IMR-90 (cell line): ENCODE measurements at regions not wholly inside any gene's neighbourhood (a gene's known extent, or its start where the extent isn't known, plus 50 kb on each side); places are given as distances from the start of the nearest gene placed in this dataset.

ENCODE experiments used
- ATAC-seq: fragments of 200-7000 bp; cut with Tn5 transposase; 2 replicates; pipeline ENCODE4 v1.9.1; 2020; ENCODE audit warnings: low read depth, mild to moderate bottlenecking, moderate library complexity
- BruUV-seq: library from RNA; stranded (reverse); fragments of 400-500 nt; replicated peaks from 2 replicates; lab custom pipeline; 2021; lab: Mats Ljungman, UMichigan
- CTCF ChIA-PET: fragments of 300-600 bp; formaldehyde crosslinking; extraction: SDS; loops from one replicate; lab custom pipeline; 2021; ENCODE audit warnings: antibody characterized with exemption; lab: Yijun Ruan, JAX
- POLR2A ChIA-PET: fragments of 300-600 bp; sonication (Branson Sonifier 250); formaldehyde crosslinking; loops from one replicate; lab custom pipeline; 2022; ENCODE audit warnings: antibody characterized with exemption; ENCODE audit not compliant: unreplicated experiment; lab: Charles Lee
- DNase-seq: peaks from one replicate; pipeline ENCODE4 v3.0.0; 2013
- H2AFZ ChIP-seq: replicated peaks from 2 replicates; pipeline ENCODE3; 2013; ENCODE audit warnings: low read length, mild to moderate bottlenecking; ENCODE audit not compliant: poor library complexity
- H2AK5ac ChIP-seq: 2 replicates; pipeline ENCODE4 v1.6.1; 2013; ENCODE audit warnings: low read depth, low read length, inconsistent platforms
- H2AK9ac ChIP-seq: replicated peaks from 2 replicates; pipeline ENCODE3; 2013; ENCODE audit warnings: mild to moderate bottlenecking, low read depth, low read length, moderate library complexity; ENCODE audit not compliant: poor library complexity
- H2BK120ac ChIP-seq: 2 replicates; pipeline ENCODE4 v1.6.1; 2013; ENCODE audit warnings: low read depth, low read length, inconsistent platforms
- H2BK15ac ChIP-seq: 3 replicates; pipeline ENCODE4 v1.6.1; 2013; ENCODE audit warnings: low read depth, low read length, inconsistent platforms
- H2BK20ac ChIP-seq: 2 replicates; pipeline ENCODE4 v1.6.1; 2013; ENCODE audit warnings: low read depth, mild to moderate bottlenecking, inconsistent platforms, low read length, moderate library complexity
- H2BK5ac ChIP-seq: 2 replicates; pipeline ENCODE4 v1.6.1; 2013; ENCODE audit warnings: mild to moderate bottlenecking, low read depth, low read length, inconsistent platforms; ENCODE audit not compliant: poor library complexity, severe bottlenecking
- H3K14ac ChIP-seq: replicated peaks from 2 replicates; pipeline ENCODE4 v1.6.1; 2013; ENCODE audit warnings: low read depth, low read length, inconsistent platforms
- H3K18ac ChIP-seq: 2 replicates; pipeline ENCODE4 v1.6.1; 2013; ENCODE audit warnings: low read depth, low read length, control low read depth
- H3K23ac ChIP-seq: 2 replicates; pipeline ENCODE4 v1.6.1; 2013; ENCODE audit warnings: low read depth, low read length, inconsistent platforms
- H3K27ac ChIP-seq: 2 replicates; pipeline ENCODE4 v1.5.1; 2013; ENCODE audit warnings: mild to moderate bottlenecking, control low read depth, low read length; ENCODE audit not compliant: insufficient read depth
- H3K27me3 ChIP-seq: 2 replicates; pipeline ENCODE4 v1.6.1; 2013; ENCODE audit warnings: low read length; ENCODE audit not compliant: control insufficient read depth, insufficient read depth
- H3K36me3 ChIP-seq: 2 replicates; pipeline ENCODE4 v1.6.1; 2013; ENCODE audit warnings: low read length, mixed read lengths; ENCODE audit not compliant: control insufficient read depth, insufficient read depth
- H3K4ac ChIP-seq: 2 replicates; pipeline ENCODE4 v1.6.1; 2013; ENCODE audit warnings: low read depth, low read length, inconsistent platforms
- H3K4me1 ChIP-seq: 2 replicates; pipeline ENCODE4 v1.6.1; 2013; ENCODE audit warnings: low read length, mixed read lengths; ENCODE audit not compliant: control insufficient read depth, insufficient read depth
- H3K4me2 ChIP-seq: 2 replicates; pipeline ENCODE4 v1.6.1; 2013; ENCODE audit warnings: low read depth, mild to moderate bottlenecking, control low read depth, low read length, moderate library complexity
- H3K4me3 ChIP-seq: 2 replicates; pipeline ENCODE4 v1.5.1; 2013; ENCODE audit warnings: low read depth, mild to moderate bottlenecking, control low read depth, low read length, moderate library complexity; ENCODE audit not compliant: insufficient read depth
- H3K56ac ChIP-seq: 2 replicates; pipeline ENCODE4 v1.6.1; 2013; ENCODE audit warnings: low read length, inconsistent platforms; ENCODE audit not compliant: insufficient read depth; ENCODE audit errors: extremely low read depth
- H3K79me1 ChIP-seq, 2 experiments: 2 replicates each; pipeline ENCODE4 v1.6.1; 2013; ENCODE audit warnings: low read length in 2 of 2, inconsistent platforms in 1 of 2, low read depth in 1 of 2
- H3K9ac ChIP-seq: 2 replicates; pipeline ENCODE4 v1.6.1; 2013; ENCODE audit warnings: low read depth, low read length, control low read depth
- H3K9me1 ChIP-seq: 2 replicates; pipeline ENCODE4 v1.6.1; 2013; ENCODE audit warnings: low read length, inconsistent platforms; ENCODE audit not compliant: insufficient read depth
- H3K9me3 ChIP-seq: 2 replicates; pipeline ENCODE4 v1.6.1; 2013; ENCODE audit warnings: low read length; ENCODE audit not compliant: control insufficient read depth, insufficient read depth
- H4K20me1 ChIP-seq: 2 replicates; pipeline ENCODE4 v1.6.1; 2013; ENCODE audit warnings: low read length, inconsistent platforms; ENCODE audit not compliant: insufficient read depth
- H4K5ac ChIP-seq: 2 replicates; pipeline ENCODE4 v1.6.1; 2013; ENCODE audit warnings: mild to moderate bottlenecking, low read depth, low read length, control low read depth
- H4K8ac ChIP-seq, 2 experiments: 2 replicates each; pipeline ENCODE4 v1.6.1; 2013; ENCODE audit warnings: low read depth in 2 of 2, low read length in 2 of 2, control low read depth in 1 of 2, inconsistent platforms in 1 of 2
- H4K91ac ChIP-seq: 2 replicates; pipeline ENCODE4 v1.6.1; 2013; ENCODE audit warnings: low read depth, low read length, inconsistent platforms; ENCODE audit not compliant: insufficient read depth
- BHLHE40 ChIP-seq: fragments of 150-350 bp; IDR thresholded peaks from 2 replicates; pipeline ENCODE4 v1.6.1; 2016; ENCODE audit warnings: mild to moderate bottlenecking, low read depth, low read length
- CEBPB ChIP-seq: IDR thresholded peaks from 2 replicates; pipeline ENCODE4 v1.6.1; 2012; ENCODE audit warnings: low read depth, low read length, improper control_type of control experiment
- CHD1 ChIP-seq: IDR thresholded peaks from 2 replicates; pipeline ENCODE4 v1.6.1; 2012; ENCODE audit warnings: low read depth, low read length, improper control_type of control experiment
- FOS ChIP-seq: fragments of 150-350 bp; IDR thresholded peaks from 2 replicates; pipeline ENCODE4 v1.6.1; 2016; ENCODE audit warnings: low read depth, low read length
- MAZ ChIP-seq: IDR thresholded peaks from 2 replicates; pipeline ENCODE4 v1.6.1; 2012; ENCODE audit warnings: low read depth, mild to moderate bottlenecking, low read length, improper control_type of control experiment, moderate library complexity, borderline replicate concordance
- MXI1 ChIP-seq: IDR thresholded peaks from 2 replicates; pipeline ENCODE4 v1.6.1; 2012; ENCODE audit warnings: low read depth, mild to moderate bottlenecking, low read length, moderate library complexity, borderline replicate concordance
- NFE2L2 ChIP-seq: fragments of 150-350 bp; IDR thresholded peaks from 2 replicates; pipeline ENCODE4 v1.6.1; 2016; ENCODE audit warnings: low read depth, mild to moderate bottlenecking, low read length
- POLR2A ChIP-seq: IDR thresholded peaks from 2 replicates; pipeline ENCODE4 v1.6.1; 2012; ENCODE audit warnings: mild to moderate bottlenecking, low read depth, low read length
- RCOR1 ChIP-seq: IDR thresholded peaks from 2 replicates; pipeline ENCODE4 v1.6.1; 2012; ENCODE audit warnings: mild to moderate bottlenecking, low read length, improper control_type of control experiment; ENCODE audit not compliant: insufficient replicate concordance
- RFX5 ChIP-seq: IDR thresholded peaks from 2 replicates; pipeline ENCODE4 v1.8.0; 2012; ENCODE audit warnings: low read depth, mild to moderate bottlenecking, low read length, moderate library complexity
- WGBS, 2 experiments: methylation state at CpG; one replicate each; pipeline versions ENCODE4 v1.1.5 to v1.1.7; 2013; ENCODE audit warnings: missing lambda C conversion rate in 2 of 2; ENCODE audit not compliant: insufficient read length in 1 of 2; ENCODE audit errors: extremely low coverage in 2 of 2; 5-methylcytosine and 5-hydroxymethylcytosine counted together
- dilution Hi-C: fragments of 300-500 bp; cut with HindIII; formaldehyde crosslinking; loops from one replicate; pipeline ENCODE4 v1.14.3; 2018; ENCODE audit warnings: low sequenced_read_pairs; ENCODE audit not compliant: unreplicated experiment
- in situ Hi-C: fragments of 300-500 bp; cut with MboI; formaldehyde crosslinking; loops from 3 replicates; pipeline ENCODE4 v1.14.3; 2019; ENCODE audit warnings: low sequenced_read_pairs, inconsistent platforms, mixed read lengths
- intact Hi-C: fragments of 100-400 bp; cut with micrococcal nuclease; formaldehyde crosslinking; loops from 2 replicates; pipeline ENCODE4 v1.10.0; 2022
- TF ChIP-seq, protein P1 (sequence below): fragments of 150-350 bp; IDR thresholded peaks from 2 replicates; pipeline ENCODE4 v1.6.1; 2017; ENCODE audit warnings: mild to moderate bottlenecking, antibody characterized with exemption, low read length, low read depth
- TF ChIP-seq, protein P2 (sequence below): fragments of 150-350 bp; IDR thresholded peaks from 2 replicates; pipeline ENCODE4 v1.6.1; 2016; ENCODE audit warnings: low read depth, mild to moderate bottlenecking, low read length, moderate library complexity, borderline replicate concordance

DNA sequence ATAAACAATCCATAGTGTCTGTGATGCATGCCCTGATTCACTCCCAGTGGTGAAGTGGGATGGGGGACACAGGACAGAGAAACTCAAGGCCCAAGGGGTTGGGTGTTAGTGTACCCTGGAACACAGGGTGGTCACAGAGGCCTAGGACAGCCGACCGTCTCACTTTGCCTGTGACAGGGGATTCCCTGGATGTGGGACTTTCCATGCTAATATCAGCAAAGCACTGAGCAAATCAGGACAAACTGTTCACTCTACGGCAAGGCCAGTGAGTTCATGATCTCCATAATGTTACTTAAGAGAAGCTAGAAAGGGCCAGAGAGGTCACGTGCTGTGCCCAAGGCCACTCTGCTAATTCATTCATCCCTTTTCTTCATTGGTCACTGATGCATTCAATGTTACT lies 158.7 kb upstream of the RBPJ start (continued):
- TF ChIP-seq, protein P1, sequence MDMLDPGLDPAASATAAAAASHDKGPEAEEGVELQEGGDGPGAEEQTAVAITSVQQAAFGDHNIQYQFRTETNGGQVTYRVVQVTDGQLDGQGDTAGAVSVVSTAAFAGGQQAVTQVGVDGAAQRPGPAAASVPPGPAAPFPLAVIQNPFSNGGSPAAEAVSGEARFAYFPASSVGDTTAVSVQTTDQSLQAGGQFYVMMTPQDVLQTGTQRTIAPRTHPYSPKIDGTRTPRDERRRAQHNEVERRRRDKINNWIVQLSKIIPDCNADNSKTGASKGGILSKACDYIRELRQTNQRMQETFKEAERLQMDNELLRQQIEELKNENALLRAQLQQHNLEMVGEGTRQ: no peak
- no peak for TF ChIP-seq CHD1

DNA sequence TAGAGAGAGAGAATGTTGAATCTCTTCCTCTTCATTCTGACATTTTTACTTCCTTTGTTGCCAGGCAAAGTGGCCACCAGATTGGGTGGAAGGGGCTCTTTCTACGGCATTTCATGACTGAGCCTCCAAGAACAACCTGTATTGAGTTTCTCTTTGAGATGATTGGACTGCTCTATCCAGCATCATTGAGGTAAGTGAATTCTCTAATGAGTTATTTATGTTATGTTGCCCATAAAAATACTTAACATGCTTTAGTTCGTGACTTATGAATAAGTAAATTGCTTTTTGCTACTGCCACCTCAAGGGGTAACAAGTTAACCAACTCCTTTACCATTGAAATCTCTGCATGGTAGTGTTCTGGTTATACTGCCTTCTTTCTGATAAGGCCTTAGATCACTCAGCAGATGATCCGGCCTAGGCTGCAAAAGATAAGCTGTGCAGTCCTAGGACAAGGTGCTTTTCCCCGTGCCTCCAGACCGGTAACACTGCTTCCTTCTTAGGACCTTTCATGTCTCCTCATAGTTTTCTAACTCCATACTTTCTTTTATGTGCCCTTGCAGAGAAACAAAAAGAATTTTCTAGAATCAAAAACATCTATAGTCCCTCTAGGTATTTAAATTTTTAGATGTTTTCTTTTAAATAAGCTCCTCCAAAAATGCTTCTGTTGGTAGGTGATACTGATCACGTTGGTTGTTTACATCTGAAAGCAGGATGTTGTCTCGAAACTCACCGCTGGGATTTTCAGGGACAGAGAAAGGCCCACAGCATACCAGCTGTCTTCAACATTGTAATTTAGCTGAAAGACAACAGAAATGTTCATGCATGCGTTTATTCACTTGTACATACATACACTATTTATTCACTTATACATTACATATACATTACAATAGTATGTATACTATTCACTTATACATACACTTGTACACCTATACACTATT lies 157.1 kb upstream of the RBPJ start:
- peak overlapping the region; percentile 90 for H4K5ac ChIP-seq
- ChIA-PET POLR2A (no interaction called here), CTCF (interaction anchor here (1.2 kb wide), 1 partner anchor 132 kb away, joined by 3 read pairs; no protein-coding TSS in a partner anchor)
- ATAC-seq (no peak; the same call in 1 of the 2 replicates), DNase-seq (no peak)
- no peaks in the 10 kb centered on the region for H3K27me3 ChIP-seq
- no peak overlapping the region for H3K56ac ChIP-seq
- in situ Hi-C loops (no loop called here), intact Hi-C loops (no loop called here), dilution Hi-C loops (no loop called here)
- H4K20me1 ChIP-seq: no peaks in the 10 kb centered on the region
- H2BK15ac ChIP-seq: peak overlapping the region; percentile 42; the same call in 1 of the 3 replicates
- no peak overlapping the region for H3K14ac ChIP-seq
- no peaks in the 10 kb centered on the region for H3K9me3 ChIP-seq
- H3K79me1 ChIP-seq: no peaks in the 10 kb centered on the region
- BruUV-seq: no TSS peak
- H2AK5ac ChIP-seq: no peak overlapping the region
- H3K4ac ChIP-seq: peak overlapping the region; percentile 14; the same call in 1 of the 2 replicates
- H4K91ac ChIP-seq: no peak overlapping the region
- H2BK5ac ChIP-seq: no peak overlapping the region
- no peak overlapping the region for H3K4me3 ChIP-seq
- no peak overlapping the region for H2AFZ ChIP-seq
- WGBS, 2 experiments: no CpG with 5 or more reads among the region's 9 CpGs
- no peaks in the 10 kb centered on the region for H3K9me1 ChIP-seq
- H3K18ac ChIP-seq: peak overlapping the region; percentile 80
- no peaks in the 10 kb centered on the region for H3K36me3 ChIP-seq
- H2AK9ac ChIP-seq: no peak overlapping the region
- peak overlapping the region; percentile 16; the same call in 1 of the 2 replicates for H2BK20ac ChIP-seq
- no peak overlapping the region for H3K23ac ChIP-seq
- no peak overlapping the region for H4K8ac ChIP-seq
- H3K9ac ChIP-seq: no peak overlapping the region
- no peak overlapping the region for H3K4me2 ChIP-seq
- H3K27ac ChIP-seq: no peak overlapping the region
- H3K4me1 ChIP-seq: peaks cover 5% of the 10 kb centered on the region
- no peak overlapping the region for H2BK120ac ChIP-seq
- no peak for TF ChIP-seq POLR2A
- no peak for TF ChIP-seq RFX5
- TF ChIP-seq, protein P1: no peak
- TF ChIP-seq RCOR1: no peak
- no peak for TF ChIP-seq FOS
- TF ChIP-seq CEBPB: no peak
- TF ChIP-seq BHLHE40: no peak
- TF ChIP-seq MXI1: no peak
- TF ChIP-seq MAZ: no peak
- TF ChIP-seq, protein P2, sequence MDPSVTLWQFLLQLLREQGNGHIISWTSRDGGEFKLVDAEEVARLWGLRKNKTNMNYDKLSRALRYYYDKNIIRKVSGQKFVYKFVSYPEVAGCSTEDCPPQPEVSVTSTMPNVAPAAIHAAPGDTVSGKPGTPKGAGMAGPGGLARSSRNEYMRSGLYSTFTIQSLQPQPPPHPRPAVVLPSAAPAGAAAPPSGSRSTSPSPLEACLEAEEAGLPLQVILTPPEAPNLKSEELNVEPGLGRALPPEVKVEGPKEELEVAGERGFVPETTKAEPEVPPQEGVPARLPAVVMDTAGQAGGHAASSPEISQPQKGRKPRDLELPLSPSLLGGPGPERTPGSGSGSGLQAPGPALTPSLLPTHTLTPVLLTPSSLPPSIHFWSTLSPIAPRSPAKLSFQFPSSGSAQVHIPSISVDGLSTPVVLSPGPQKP: no peak
- no peak for TF ChIP-seq NFE2L2
- TF ChIP-seq CHD1: no peak
